Activated CD4-positive, alpha-beta memory T cell treated with anti-CD3 and anti-CD28 coated beads for 36 hours (primary cell): ENCODE measurements at regions not wholly inside any gene's neighbourhood (a gene's known extent, or its start where the extent isn't known, plus 50 kb on each side); places are given as distances from the start of the nearest gene placed in this dataset.

Experiments used
- CTCF ChIA-PET: fragments of 350-600 bp; sonication (Branson Sonifier 250); formaldehyde crosslinking; loops from one replicate; lab custom pipeline; 2021; ENCODE audit warnings: antibody characterized with exemption, inconsistent platforms; lab: Charles Lee
- POLR2A ChIA-PET: fragments of 350-600 bp; sonication (Branson Sonifier 250); formaldehyde crosslinking; loops from one replicate; lab custom pipeline; 2021; ENCODE audit warnings: antibody characterized with exemption; lab: Charles Lee
- DNase-seq: peaks from one replicate; pipeline ENCODE4 v3.0.0-alpha.2; 2020
- H3K27ac Mint-ChIP-seq: one replicate; pipeline ENCODE4 v1.8.0; 2021; ENCODE audit warnings: mixed read lengths
- H3K27me3 Mint-ChIP-seq: one replicate; pipeline ENCODE4 v1.8.0; 2021; ENCODE audit warnings: mixed read lengths
- H3K36me3 Mint-ChIP-seq: one replicate; pipeline ENCODE4 v1.8.0; 2021; ENCODE audit warnings: mixed read lengths
- H3K4me1 Mint-ChIP-seq: one replicate; pipeline ENCODE4 v1.8.0; 2021; ENCODE audit warnings: low read depth, mixed read lengths
- H3K4me3 Mint-ChIP-seq: one replicate; pipeline ENCODE4 v1.8.0; 2021; ENCODE audit warnings: mild to moderate bottlenecking, mixed read lengths
- H3K9me3 Mint-ChIP-seq: one replicate; pipeline ENCODE4 v1.8.0; 2021; ENCODE audit warnings: mixed read lengths
- intact Hi-C: fragments of 100-400 bp; cut with micrococcal nuclease; formaldehyde crosslinking; loops from one replicate; pipeline ENCODE4 v1.15.1; 2023

- DNase-seq: no peak
- H3K27ac Mint-ChIP-seq: no peak overlapping the region
- no peaks in the 10 kb centered on the region for H3K27me3 Mint-ChIP-seq
- intact Hi-C loops: no loop called here
- H3K9me3 Mint-ChIP-seq: no peaks in the 10 kb centered on the region
- ChIA-PET POLR2A (no interaction called here), CTCF (interaction anchor here (0.6 to 3.6 kb wide), 6 partner anchors 16 to 1026 kb away, joined by 3 to 26 read pairs (median 4); no protein-coding TSS in a partner anchor)
- no peaks in the 10 kb centered on the region for H3K36me3 Mint-ChIP-seq
- no peak overlapping the region for H3K4me3 Mint-ChIP-seq
- peaks cover 10% of the 10 kb centered on the region for H3K4me1 Mint-ChIP-seq
Measured at GRCh38 chr10:30782157-30782536, 152.6 kb upstream of the LYZL2 start.

GRCh38 chr10:30781670-30782121 lies 152.1 kb upstream of the LYZL2 start:
- H3K4me3 Mint-ChIP-seq: no peak overlapping the region
- no peak for DNase-seq
- POLR2A ChIA-PET: no interaction called here
- no peaks in the 10 kb centered on the region for H3K27me3 Mint-ChIP-seq
- peaks cover 10% of the 10 kb centered on the region for H3K4me1 Mint-ChIP-seq
- intact Hi-C loops: no loop called here
- CTCF ChIA-PET: interaction anchor here (0.8 to 1.9 kb wide), 3 partner anchors 10 to 576 kb away, joined by 3 to 4 read pairs (median 3); no protein-coding TSS in a partner anchor
- no peaks in the 10 kb centered on the region for H3K36me3 Mint-ChIP-seq
- H3K9me3 Mint-ChIP-seq: no peaks in the 10 kb centered on the region
- H3K27ac Mint-ChIP-seq: no peak overlapping the region

GRCh38 chr10:30778769-30779168 lies 149.2 kb upstream of the LYZL2 start:
- no peak overlapping the region for H3K27ac Mint-ChIP-seq
- no peak overlapping the region for H3K4me3 Mint-ChIP-seq
- no peaks in the 10 kb centered on the region for H3K27me3 Mint-ChIP-seq
- intact Hi-C loops: no loop called here
- ChIA-PET POLR2A (no interaction called here), CTCF (no interaction called here)
- H3K36me3 Mint-ChIP-seq: no peaks in the 10 kb centered on the region
- no peak for DNase-seq
- peaks cover 3% of the 10 kb centered on the region for H3K4me1 Mint-ChIP-seq
- H3K9me3 Mint-ChIP-seq: no peaks in the 10 kb centered on the region

DNA sequence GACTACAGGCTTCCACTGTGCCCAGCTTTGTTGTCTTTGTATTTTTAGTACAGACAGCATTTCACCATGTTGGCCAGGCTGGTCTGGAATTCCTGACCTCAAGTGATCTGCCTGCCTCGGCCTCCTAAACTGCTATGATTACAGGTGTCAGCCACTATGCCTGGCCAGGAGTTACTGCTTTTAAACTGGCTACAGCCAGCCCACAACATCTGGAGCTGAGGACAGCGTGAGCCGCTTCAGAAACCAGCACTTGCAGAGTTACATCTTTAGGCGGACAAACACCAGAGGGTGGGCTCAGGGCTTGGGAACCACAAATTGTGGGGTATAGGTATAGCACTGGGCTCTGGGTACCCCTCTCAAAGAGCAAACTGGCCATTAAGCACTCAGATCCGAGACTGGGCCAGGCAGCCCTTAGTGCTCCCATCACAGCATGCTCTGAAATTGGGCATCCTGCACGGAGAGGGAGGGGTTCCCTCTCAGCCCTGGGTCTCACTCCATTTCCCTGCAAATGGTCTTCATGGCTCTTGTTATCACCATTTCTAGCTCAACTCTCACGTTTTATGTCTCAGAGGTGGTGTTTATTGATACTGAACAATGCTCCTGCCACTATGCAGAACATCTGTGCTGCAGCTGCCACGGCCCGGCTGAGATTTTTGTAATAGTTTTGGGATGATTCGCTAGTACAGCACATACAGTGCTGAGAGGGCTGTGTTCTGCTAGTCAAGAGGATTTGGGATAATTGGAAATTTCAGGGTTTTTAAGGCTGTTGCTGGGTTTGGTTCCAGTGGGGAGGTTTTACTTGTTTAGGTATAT lies 146.4 kb upstream of the LYZL2 start:
- no peak for DNase-seq
- H3K4me1 Mint-ChIP-seq: no peaks in the 10 kb centered on the region
- intact Hi-C loops: no loop called here
- H3K27ac Mint-ChIP-seq: no peak overlapping the region
- CTCF ChIA-PET: no interaction called here
- peaks cover 6% of the 10 kb centered on the region for H3K9me3 Mint-ChIP-seq
- POLR2A ChIA-PET: no interaction called here
- no peaks in the 10 kb centered on the region for H3K36me3 Mint-ChIP-seq
- no peak overlapping the region for H3K4me3 Mint-ChIP-seq
- peaks cover 3% of the 10 kb centered on the region for H3K27me3 Mint-ChIP-seq

DNA sequence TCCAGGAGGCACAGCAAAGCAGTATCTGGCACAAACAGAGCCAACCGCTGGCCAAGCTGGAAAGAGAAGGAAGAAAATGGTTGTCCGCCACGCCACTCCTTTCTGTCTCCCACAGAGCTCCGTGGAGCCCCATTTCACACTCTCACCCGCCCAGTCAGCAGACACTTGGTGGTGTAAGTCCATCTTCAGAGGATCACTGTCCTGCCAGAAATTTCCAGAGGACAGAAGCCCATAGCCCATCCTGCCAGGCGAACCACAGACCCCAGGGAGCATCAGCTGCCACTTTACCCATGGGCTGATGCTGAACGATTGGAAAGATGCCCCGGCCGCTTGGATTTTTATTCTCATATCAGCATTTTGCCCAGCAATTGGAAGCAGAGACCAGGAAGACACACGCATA lies 144.7 kb upstream of the LYZL2 start:
- peaks cover 16% of the 10 kb centered on the region for H3K9me3 Mint-ChIP-seq
- no peak overlapping the region for H3K4me3 Mint-ChIP-seq
- no peak for DNase-seq
- no peak overlapping the region for H3K27ac Mint-ChIP-seq
- ChIA-PET POLR2A (no interaction called here), CTCF (interaction anchor here (1.8 kb wide), 1 partner anchor 9 kb away, joined by 5 read pairs; no protein-coding TSS in a partner anchor)
- intact Hi-C loops: no loop called here
- H3K36me3 Mint-ChIP-seq: no peaks in the 10 kb centered on the region
- no peaks in the 10 kb centered on the region for H3K4me1 Mint-ChIP-seq
- H3K27me3 Mint-ChIP-seq: peaks cover 3% of the 10 kb centered on the region

GRCh38 chr10:30773501-30773900 lies 143.9 kb upstream of the LYZL2 start:
- ChIA-PET CTCF (no interaction called here), POLR2A (no interaction called here)
- Mint-ChIP-seq H3K27me3 (peaks cover 3% of the 10 kb centered on the region), H3K4me3 (no peak overlapping the region), H3K4me1 (no peaks in the 10 kb centered on the region), H3K9me3 (peaks cover 16% of the 10 kb centered on the region), H3K27ac (no peak overlapping the region), H3K36me3 (no peaks in the 10 kb centered on the region)
- intact Hi-C loops: no loop called here
- no peak for DNase-seq

DNA sequence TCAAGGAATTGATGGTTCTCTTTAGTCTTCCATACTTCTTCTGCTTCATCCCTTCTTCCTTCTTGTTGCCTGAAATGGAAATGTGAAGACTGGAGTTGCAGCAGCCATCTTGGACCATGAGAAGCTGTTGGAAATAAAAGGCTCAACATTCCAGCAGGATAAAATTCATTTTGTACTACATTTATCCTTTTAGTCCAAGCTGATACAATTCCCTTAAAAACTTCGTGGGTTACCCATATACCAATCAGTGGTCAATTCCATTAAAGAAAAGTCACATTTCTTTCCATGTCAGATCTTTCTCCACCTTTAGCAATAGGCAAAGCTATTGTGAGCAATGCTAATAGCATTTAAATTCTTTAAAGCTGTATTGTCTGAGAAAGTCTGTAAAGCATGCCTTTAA lies 141.3 kb upstream of the LYZL2 start:
- no peaks in the 10 kb centered on the region for H3K36me3 Mint-ChIP-seq
- POLR2A ChIA-PET: no interaction called here
- DNase-seq: no peak
- H3K27ac Mint-ChIP-seq: no peak overlapping the region
- no peaks in the 10 kb centered on the region for H3K4me1 Mint-ChIP-seq
- H3K4me3 Mint-ChIP-seq: no peak overlapping the region
- H3K9me3 Mint-ChIP-seq: peaks cover 16% of the 10 kb centered on the region
- H3K27me3 Mint-ChIP-seq: peaks cover 7% of the 10 kb centered on the region
- intact Hi-C loops: no loop called here
- CTCF ChIA-PET: interaction anchor here (1.1 kb wide), 1 partner anchor 10 kb away, joined by 3 read pairs; no protein-coding TSS in a partner anchor

GRCh38 chr10:30770229-30770628 lies 140.7 kb upstream of the LYZL2 start:
- ChIA-PET CTCF (no interaction called here), POLR2A (no interaction called here)
- intact Hi-C loops: no loop called here
- DNase-seq: no peak
- Mint-ChIP-seq H3K4me1 (no peaks in the 10 kb centered on the region), H3K9me3 (peaks cover 16% of the 10 kb centered on the region), H3K36me3 (no peaks in the 10 kb centered on the region), H3K27ac (no peak overlapping the region), H3K27me3 (peaks cover 7% of the 10 kb centered on the region), H3K4me3 (no peak overlapping the region)

DNA sequence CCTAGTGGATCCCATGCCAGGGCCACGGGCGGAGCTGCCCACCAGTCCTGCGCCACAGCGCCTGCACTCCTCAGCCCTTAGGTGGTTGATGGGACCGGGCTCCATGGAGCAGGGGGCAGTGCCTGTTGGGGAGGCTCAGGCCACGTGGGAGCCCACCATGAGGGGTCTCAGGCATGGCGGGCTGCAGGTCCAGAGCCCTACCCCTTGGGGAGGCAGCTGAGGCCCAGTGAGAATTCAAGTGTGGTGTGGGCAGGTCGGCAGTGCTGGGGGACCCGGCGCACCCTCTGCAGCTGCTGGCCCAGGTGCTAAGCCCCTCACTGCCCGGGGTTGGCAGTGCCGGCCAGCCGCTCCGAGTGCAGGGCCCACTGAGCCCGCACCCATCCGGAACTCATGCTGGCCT lies 139.8 kb upstream of the LYZL2 start:
- DNase-seq: no peak

DNA sequence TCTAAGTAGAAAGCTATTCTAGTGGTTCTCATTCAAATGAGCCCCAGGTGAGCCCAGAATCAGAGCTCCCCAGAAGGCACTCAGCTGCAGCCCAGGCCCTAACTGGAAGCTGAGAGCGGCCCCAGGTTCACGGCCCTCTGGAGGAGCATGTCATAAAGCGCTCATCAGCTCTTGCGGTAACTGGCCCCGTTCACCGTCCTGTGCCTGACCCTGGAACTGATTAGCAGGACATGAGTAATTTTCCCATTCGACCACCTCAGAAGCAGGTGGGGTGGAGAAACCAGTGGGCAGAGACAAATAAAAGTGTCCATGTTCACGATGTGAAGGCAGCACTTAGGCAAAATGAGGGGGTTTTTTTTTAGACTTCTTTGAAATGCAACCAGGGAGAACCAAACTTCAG lies 136.1 kb upstream of the LYZL2 start:
- intact Hi-C loops: no loop called here
- no peak overlapping the region for H3K4me3 Mint-ChIP-seq
- no peaks in the 10 kb centered on the region for H3K4me1 Mint-ChIP-seq
- no peaks in the 10 kb centered on the region for H3K36me3 Mint-ChIP-seq
- peaks cover 4% of the 10 kb centered on the region for H3K27me3 Mint-ChIP-seq
- H3K27ac Mint-ChIP-seq: no peak overlapping the region
- peaks cover 16% of the 10 kb centered on the region for H3K9me3 Mint-ChIP-seq
- ChIA-PET CTCF (interaction anchor here (3.1 kb wide), 1 partner anchor 18 kb away, joined by 8 read pairs; no protein-coding TSS in a partner anchor), POLR2A (no interaction called here)
- no peak for DNase-seq

More for the DNA sequence above, 139.8 kb upstream of the LYZL2 start:
- Mint-ChIP-seq H3K27ac (no peak overlapping the region), H3K4me3 (no peak overlapping the region), H3K9me3 (peaks cover 16% of the 10 kb centered on the region), H3K4me1 (no peaks in the 10 kb centered on the region), H3K27me3 (peaks cover 7% of the 10 kb centered on the region), H3K36me3 (no peaks in the 10 kb centered on the region)
- CTCF ChIA-PET: interaction anchor here (0.6 to 1.3 kb wide), 2 partner anchors 15 to 36 kb away, joined by 3 read pairs; no protein-coding TSS in a partner anchor
- intact Hi-C loops: no loop called here
- POLR2A ChIA-PET: no interaction called here

DNA sequence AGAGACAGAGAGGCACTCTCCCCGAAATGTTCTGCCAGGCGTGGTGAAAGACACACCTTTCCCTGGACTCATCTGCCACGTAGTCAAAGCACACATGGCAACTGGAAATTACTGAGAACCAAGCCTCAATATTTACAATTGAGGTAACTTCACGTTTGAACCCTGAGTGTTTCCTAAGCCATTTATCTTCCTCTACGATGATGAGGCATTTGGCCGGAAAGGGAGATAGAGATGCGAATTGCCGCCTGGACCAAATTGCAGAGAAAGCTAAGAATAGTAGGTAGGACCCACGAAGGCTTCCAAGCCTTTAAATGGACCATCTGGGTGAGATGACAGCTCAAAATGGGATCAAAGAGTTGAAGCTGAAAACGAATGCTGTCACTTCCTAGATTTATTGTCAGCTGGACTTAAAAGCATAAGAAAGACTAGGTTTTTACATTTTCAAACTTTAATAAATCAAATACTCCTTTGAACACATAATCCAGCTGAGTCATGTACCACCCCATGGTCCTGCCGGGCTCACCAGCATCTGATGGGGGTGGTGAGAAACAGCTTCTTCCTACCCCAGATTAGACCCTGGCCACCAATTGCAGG lies 135.6 kb upstream of the LYZL2 start:
- Mint-ChIP-seq H3K4me3 (no peak overlapping the region), H3K9me3 (peaks cover 15% of the 10 kb centered on the region), H3K27me3 (peaks cover 4% of the 10 kb centered on the region), H3K27ac (no peak overlapping the region), H3K4me1 (no peaks in the 10 kb centered on the region), H3K36me3 (no peaks in the 10 kb centered on the region)
- no peak for DNase-seq
- intact Hi-C loops: no loop called here
- CTCF ChIA-PET: interaction anchor here (1.0 to 3.1 kb wide), 4 partner anchors 13 to 125 kb away, joined by 3 to 8 read pairs (median 4); no protein-coding TSS in a partner anchor
- POLR2A ChIA-PET: no interaction called here

GRCh38 chr10:30763918-30764317 lies 134.4 kb upstream of the LYZL2 start:
- H3K27ac Mint-ChIP-seq: no peak overlapping the region
- H3K9me3 Mint-ChIP-seq: peaks cover 11% of the 10 kb centered on the region

More at GRCh38 chr10:30763918-30764317, 134.4 kb upstream of the LYZL2 start:
- ChIA-PET CTCF (interaction anchor here (0.6 to 1.3 kb wide), 6 partner anchors 12 to 1379 kb away, joined by 3 to 4 read pairs (median 4); no protein-coding TSS in a partner anchor), POLR2A (no interaction called here)
- Mint-ChIP-seq H3K27me3 (peaks cover 4% of the 10 kb centered on the region), H3K4me3 (no peak overlapping the region), H3K36me3 (no peaks in the 10 kb centered on the region), H3K4me1 (peaks cover 2% of the 10 kb centered on the region)
- intact Hi-C loops: no loop called here
- DNase-seq: no peak
